Fibroblast of villous mesenchyme (primary cell): ENCODE measurements at regions not wholly inside any gene's neighbourhood (a gene's known extent, or its start where the extent isn't known, plus 50 kb on each side); places are given as distances from the start of the nearest gene placed in this dataset. TPM values are rescaled to one million over a fixed set of nuclear protein-coding genes. Genes with fewer than 3 reads are reported as not detected.
"Not testable (repeated sequence)": the region's sequence is repeated elsewhere in the genome, so short reads cannot be mapped to it uniquely, and the experiment has no call there.

Source experiments
- DNase-seq: peaks from one replicate; pipeline ENCODE4 v3.0.0-alpha.2; 2010; ENCODE audit warnings: low read depth
- H3K4me3 ChIP-seq: 2 replicates; pipeline ENCODE4 v1.5.1; 2011; ENCODE audit warnings: low read depth, mild to moderate bottlenecking, low read length
- CTCF ChIP-seq: IDR thresholded peaks from 2 replicates; pipeline ENCODE4 v1.5.1; 2012; ENCODE audit warnings: low read depth, mild to moderate bottlenecking, low read length; ENCODE audit not compliant: insufficient read depth
- small RNA-seq: library from RNA; depleted of rRNA; stranded (forward); fragments of <200 nt; gene quantifications from one replicate; pipeline ENCODE3, GENCODE V24; 2012

DNA sequence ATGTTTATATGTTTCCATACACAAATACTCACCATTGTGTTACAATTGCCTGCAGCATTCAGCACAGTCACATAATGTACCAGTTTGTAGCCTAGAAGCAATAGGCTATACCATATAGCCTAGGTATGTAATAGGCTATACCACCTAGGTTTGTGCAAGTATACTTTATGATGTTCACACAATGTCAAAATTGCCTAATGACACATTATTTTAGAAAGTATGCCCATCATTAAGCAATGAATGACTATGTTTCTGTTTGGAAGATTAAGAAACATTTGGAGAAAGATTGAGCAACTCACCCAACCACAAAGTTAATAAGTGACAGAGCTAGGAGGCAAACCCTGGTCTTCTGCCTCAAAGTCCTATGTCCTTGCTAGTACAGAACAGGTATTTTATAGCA is 96.8 kb upstream of the GRIA3 start:
- peak; percentile 50 for DNase-seq
- H3K4me3 ChIP-seq: no peak overlapping the region
- no peak for TF ChIP-seq CTCF

- DNase-seq: no peak
- TF ChIP-seq CTCF: no peak
- no peak overlapping the region for H3K4me3 ChIP-seq
These were observed 95.7 kb upstream of the GRIA3 start for GRCh38 chrX:123088331-123088730.

DNA sequence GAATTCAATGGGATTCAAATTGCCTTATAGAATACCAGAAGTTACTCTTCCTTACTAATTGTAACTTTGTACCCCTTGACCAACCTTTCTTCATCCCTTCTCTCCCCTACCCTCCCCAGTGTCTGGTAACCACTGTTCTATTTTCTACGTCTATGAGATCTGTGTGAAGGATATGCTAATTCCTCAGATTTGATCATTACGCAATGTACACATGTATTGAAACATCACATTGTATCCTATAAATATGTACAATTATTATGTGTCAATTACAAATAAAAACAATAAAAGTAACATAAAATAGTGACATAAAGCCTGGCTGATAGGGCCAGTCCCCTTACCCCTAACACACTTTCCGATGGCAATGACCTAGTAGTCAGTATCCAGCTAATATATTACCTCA is 95.1 kb upstream of the GRIA3 start:
- no peak overlapping the region for H3K4me3 ChIP-seq
- no peak for DNase-seq

GRCh38 chrX:123093792-123094191 is 90.3 kb upstream of the GRIA3 start:
- DNase-seq: no peak
- H3K4me3 ChIP-seq: no peak overlapping the region
- TF ChIP-seq CTCF: no peak

More for the DNA sequence above, 95.1 kb upstream of the GRIA3 start:
- TF ChIP-seq CTCF: no peak

DNA sequence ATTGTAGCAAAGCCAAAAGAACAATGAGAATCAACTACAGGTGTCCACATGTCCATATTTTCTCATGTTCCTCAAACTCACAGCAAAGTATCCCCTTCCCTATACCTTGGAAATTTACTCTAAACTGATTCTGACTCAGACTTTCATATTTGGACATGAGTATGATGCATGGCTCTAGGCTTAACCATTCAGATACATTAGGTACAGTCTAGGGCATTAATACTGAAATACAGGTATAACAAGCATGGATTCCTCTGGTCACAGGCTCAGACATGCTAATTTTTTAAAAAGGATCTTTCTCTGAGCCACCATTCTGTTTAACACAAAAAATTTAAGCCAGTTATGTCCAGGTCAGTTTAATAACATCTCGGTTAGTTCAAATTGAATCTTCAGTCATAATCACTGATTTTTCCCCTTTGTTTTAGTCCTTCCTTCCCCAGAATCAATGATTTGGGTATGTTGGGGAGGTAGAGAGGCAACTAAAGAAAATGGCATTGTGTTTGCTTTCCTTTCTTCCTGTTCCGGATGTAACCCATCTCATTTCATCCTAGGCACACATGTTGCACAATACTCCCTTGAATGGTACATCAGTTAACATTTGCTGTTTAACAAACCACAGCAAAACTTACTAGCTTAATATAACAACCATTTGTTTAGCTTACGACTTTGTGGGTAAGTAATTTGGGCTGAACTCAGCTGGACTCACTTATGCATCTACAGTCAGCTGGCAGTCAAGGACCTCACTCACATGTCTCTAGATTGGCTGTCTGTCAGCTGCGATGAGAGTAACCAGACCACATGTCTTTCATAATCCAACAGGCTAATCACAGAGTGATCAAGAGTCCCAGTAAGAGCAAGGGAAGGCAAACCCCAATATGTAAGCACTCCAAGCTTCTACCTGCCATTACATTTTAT is 75.3 kb upstream of the GRIA3 start:
- H3K4me3 ChIP-seq: no peak overlapping the region
- no peak for TF ChIP-seq CTCF
- DNase-seq: no peak

DNA sequence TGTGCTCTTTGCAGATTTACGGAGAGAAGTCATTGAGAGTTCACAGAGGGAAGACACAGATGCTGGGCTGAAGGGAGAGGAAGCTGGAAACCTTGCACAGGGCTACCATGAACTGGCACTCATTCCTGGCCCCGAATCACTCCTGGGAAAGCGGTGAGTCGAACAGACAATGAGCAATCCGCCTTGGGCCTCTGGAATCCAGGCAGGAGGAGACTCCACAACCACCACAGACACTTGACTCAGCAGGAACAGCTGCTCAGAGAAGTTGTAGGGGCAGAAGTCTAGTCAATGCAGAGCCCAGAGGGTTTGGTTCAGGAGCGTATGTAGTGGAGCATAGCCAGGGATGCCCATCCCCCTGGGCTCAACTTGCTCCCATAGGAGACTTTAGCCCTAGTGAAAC is 62.8 kb upstream of the GRIA3 start:
- H3K4me3 ChIP-seq: no peak overlapping the region
- DNase-seq: no peak
- TF ChIP-seq CTCF: no peak

GRCh38 chrX:123129805-123130204 is 54.3 kb upstream of the GRIA3 start:
- DNase-seq, H3K4me3 ChIP-seq: not testable (repeated sequence)

Small RNA genes in the stretch of these regions (small RNA-seq; reads per million reads assigned to genes)
- not detected for gene MIR3672
- 0.28 reads per million for gene RF00012
